Lower lobe of right lung (tissue), 2 donors: ENCODE measurements at regions not wholly inside any gene's neighbourhood (a gene's known extent, or its start where the extent isn't known, plus 50 kb on each side); places are given as distances from the start of the nearest gene placed in this dataset.

Source experiments
- ATAC-seq, 2 donors: fragments of 200-7000 bp; cut with Tn5 transposase; one replicate each; pipeline ENCODE4 v1.9.1; 2020 to 2022; ENCODE audit warnings: mild to moderate bottlenecking in 2 of 2, moderate library complexity in 2 of 2
- DNase-seq: peaks from one replicate; pipeline ENCODE4 v3.0.0-alpha.2; 2020
- H3K27ac ChIP-seq: fragments of 200-600 bp; one replicate; pipeline ENCODE4 v1.8.0; 2022
- H3K27me3 ChIP-seq: fragments of 200-600 bp; one replicate; pipeline ENCODE4 v1.8.0; 2022; ENCODE audit warnings: low read depth
- H3K36me3 ChIP-seq: fragments of 200-600 bp; one replicate; pipeline ENCODE4 v1.8.0; 2022; ENCODE audit warnings: mild to moderate bottlenecking
- H3K4me1 ChIP-seq: fragments of 200-600 bp; one replicate; pipeline ENCODE4 v1.8.0; 2022
- H3K4me3 ChIP-seq: fragments of 200-600 bp; one replicate; pipeline ENCODE4 v1.8.0; 2022; ENCODE audit warnings: mild to moderate bottlenecking
- H3K9me3 ChIP-seq: fragments of 200-600 bp; one replicate; pipeline ENCODE4 v1.8.0; 2022
- CTCF ChIP-seq: fragments of 200-600 bp; IDR thresholded peaks from one replicate; pipeline ENCODE4 v1.8.0; 2022; ENCODE audit warnings: antibody characterized with exemption, mild to moderate bottlenecking
- intact Hi-C: fragments of 100-400 bp; cut with DNase I; formaldehyde crosslinking; loops from one replicate; pipeline ENCODE4 v1.11.0; 2022
- donor health status: DM: no; HTN: yes; CAD: no; lungs with severe emphysema.

GRCh38 chr3:168872826-168873225 is 777.1 kb upstream of the GOLIM4 start:
- no peak for TF ChIP-seq CTCF
- no peak for ATAC-seq
- DNase-seq, result no peak
- intact Hi-C loops, result no loop called here
- Histone ChIP-seq H3K27ac (no peak overlapping the region), H3K9me3 (no peaks in the 10 kb centered on the region), H3K4me1 (no peaks in the 10 kb centered on the region), H3K27me3 (no peaks in the 10 kb centered on the region), H3K4me3 (no peak overlapping the region), H3K36me3 (no peaks in the 10 kb centered on the region)

- Histone ChIP-seq H3K27me3 (no peaks in the 10 kb centered on the region), H3K27ac (no peak overlapping the region), H3K4me3 (no peak overlapping the region), H3K36me3 (no peaks in the 10 kb centered on the region), H3K4me1 (no peaks in the 10 kb centered on the region), H3K9me3 (no peaks in the 10 kb centered on the region)
- DNase-seq (no peak), ATAC-seq (no peak)
- no peak for TF ChIP-seq CTCF
- intact Hi-C loops, result no loop called here
Observed at GRCh38 chr3:168870892-168871291, 775.2 kb upstream of the GOLIM4 start.

- Histone ChIP-seq H3K27me3 (no peaks in the 10 kb centered on the region), H3K9me3 (no peaks in the 10 kb centered on the region), H3K27ac (no peak overlapping the region), H3K36me3 (no peaks in the 10 kb centered on the region), H3K4me3 (no peak overlapping the region), H3K4me1 (no peaks in the 10 kb centered on the region)
- intact Hi-C loops, result no loop called here
- DNase-seq (no peak), ATAC-seq (no peak)
- peak; percentile 72 for TF ChIP-seq CTCF
Observed at GRCh38 chr3:168865022-168865551, 769.4 kb upstream of the GOLIM4 start.

GRCh38 chr3:168864107-168865021 is 768.6 kb upstream of the GOLIM4 start:
- H3K4me1 ChIP-seq, result no peaks in the 10 kb centered on the region
- intact Hi-C loops, result no loop called here
- ATAC-seq (no peak), DNase-seq (no peak)
- no peak overlapping the region for H3K27ac ChIP-seq
- H3K4me3 ChIP-seq, result no peak overlapping the region
- H3K9me3 ChIP-seq, result no peaks in the 10 kb centered on the region
- H3K27me3 ChIP-seq, result no peaks in the 10 kb centered on the region
- no peak for TF ChIP-seq CTCF
- no peaks in the 10 kb centered on the region for H3K36me3 ChIP-seq

- DNase-seq, result no peak
- no peak overlapping the region for H3K27ac ChIP-seq
- no peak overlapping the region for H3K4me3 ChIP-seq
- TF ChIP-seq CTCF, result no peak
- no peak for ATAC-seq
- H3K4me1 ChIP-seq, result no peaks in the 10 kb centered on the region
- no peaks in the 10 kb centered on the region for H3K27me3 ChIP-seq
- intact Hi-C loops, result no loop called here
- no peaks in the 10 kb centered on the region for H3K36me3 ChIP-seq
- H3K9me3 ChIP-seq, result no peaks in the 10 kb centered on the region
Observed at GRCh38 chr3:168863561-168863960, 767.8 kb upstream of the GOLIM4 start.
